ENCODE measurements at regions not wholly inside any gene's neighbourhood (a gene's known extent, or its start where the extent isn't known, plus 50 kb on each side); places are given as distances from the start of the nearest gene placed in this dataset.

DNA sequence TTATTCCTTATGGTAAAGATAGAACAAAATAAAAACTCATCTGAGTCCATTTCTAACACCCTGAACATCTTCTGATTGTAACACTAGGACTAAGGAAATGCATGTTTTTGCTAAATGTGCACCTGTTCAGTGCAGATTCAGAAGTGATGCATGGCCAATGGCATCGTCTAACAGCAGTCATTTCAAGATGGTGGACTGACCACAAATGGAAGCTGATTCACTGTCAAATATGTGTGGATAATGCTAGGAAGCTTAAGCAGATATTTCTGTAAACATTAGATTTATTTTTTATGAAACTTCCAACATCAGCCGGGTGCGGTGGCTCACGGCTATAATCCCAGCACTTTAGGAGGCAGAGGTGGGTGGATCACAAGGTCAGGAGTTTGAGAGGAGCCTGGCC lies 394.8 kb downstream of the SAMD5 start:
- WGBS, 2 donors: 96 to 98% methylated on average over 4 of the region's 4 CpGs
- H3K27me3 ChIP-seq: no peaks in the 10 kb centered on the region
- no peak for ATAC-seq

DNA sequence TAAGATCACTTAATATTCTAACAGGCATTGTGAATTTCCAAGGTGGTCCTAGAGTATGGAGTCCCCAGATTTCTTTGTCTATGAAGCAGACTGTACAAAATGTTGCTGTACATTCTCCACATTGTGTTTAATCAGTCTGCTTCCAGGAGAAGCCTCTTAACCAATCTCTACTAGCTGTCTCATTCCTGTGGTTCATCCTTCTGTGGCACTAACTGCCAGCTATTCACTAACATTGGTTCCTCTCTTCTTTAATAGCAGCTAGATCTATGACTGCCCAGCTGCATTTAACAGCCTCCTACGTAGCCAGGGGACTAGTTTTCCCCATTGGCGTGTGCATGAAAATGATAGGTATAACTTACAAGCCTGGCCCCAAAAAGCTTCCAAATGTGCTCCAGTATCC lies 395.4 kb downstream of the SAMD5 start:
- WGBS, 2 donors: 97% methylated on average over 2 of the region's 2 CpGs
- ATAC-seq (no peak), DNase-seq (no peak)
- Histone ChIP-seq H3K9me3 (no peaks in the 10 kb centered on the region), H3K4me1 (no peaks in the 10 kb centered on the region), H3K4me3 (no peak overlapping the region), H3K27ac (no peak overlapping the region), H3K36me3 (no peaks in the 10 kb centered on the region), H3K27me3 (no peaks in the 10 kb centered on the region)
- intact Hi-C loops (cut with DNase I): no loop called here
- TF ChIP-seq, protein P1, sequence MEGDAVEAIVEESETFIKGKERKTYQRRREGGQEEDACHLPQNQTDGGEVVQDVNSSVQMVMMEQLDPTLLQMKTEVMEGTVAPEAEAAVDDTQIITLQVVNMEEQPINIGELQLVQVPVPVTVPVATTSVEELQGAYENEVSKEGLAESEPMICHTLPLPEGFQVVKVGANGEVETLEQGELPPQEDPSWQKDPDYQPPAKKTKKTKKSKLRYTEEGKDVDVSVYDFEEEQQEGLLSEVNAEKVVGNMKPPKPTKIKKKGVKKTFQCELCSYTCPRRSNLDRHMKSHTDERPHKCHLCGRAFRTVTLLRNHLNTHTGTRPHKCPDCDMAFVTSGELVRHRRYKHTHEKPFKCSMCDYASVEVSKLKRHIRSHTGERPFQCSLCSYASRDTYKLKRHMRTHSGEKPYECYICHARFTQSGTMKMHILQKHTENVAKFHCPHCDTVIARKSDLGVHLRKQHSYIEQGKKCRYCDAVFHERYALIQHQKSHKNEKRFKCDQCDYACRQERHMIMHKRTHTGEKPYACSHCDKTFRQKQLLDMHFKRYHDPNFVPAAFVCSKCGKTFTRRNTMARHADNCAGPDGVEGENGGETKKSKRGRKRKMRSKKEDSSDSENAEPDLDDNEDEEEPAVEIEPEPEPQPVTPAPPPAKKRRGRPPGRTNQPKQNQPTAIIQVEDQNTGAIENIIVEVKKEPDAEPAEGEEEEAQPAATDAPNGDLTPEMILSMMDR (IDR thresholded peaks at IDR 0.05): no peak

More for the DNA sequence above, 394.8 kb downstream of the SAMD5 start:
- no peaks in the 10 kb centered on the region for H3K4me1 ChIP-seq
- no peaks in the 10 kb centered on the region for H3K9me3 ChIP-seq
- H3K4me3 ChIP-seq: no peak overlapping the region
- no peak for DNase-seq
- TF ChIP-seq, protein P1 (IDR thresholded peaks at IDR 0.05): no peak
- no peaks in the 10 kb centered on the region for H3K36me3 ChIP-seq
- intact Hi-C loops (cut with DNase I): no loop called here
- H3K27ac ChIP-seq: no peak overlapping the region

DNA sequence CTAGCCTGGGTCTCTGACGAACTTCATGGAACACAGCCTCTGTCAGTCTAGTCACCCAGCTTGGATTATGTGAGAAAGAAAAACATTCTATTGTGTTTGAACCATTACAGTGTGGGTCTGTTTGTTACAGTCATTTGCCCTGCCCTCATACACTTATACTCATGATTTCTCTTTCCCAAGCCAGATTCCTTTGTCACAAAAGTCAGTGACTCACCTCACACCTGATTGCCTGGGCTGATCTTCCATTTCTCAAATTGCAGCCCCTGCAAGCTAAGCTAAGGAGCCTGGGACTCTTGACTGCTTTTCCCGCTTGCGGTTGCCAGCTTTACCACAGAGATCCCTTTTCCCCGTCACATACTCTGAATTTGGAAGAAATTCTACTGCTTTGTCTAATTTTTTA lies 395.9 kb downstream of the SAMD5 start:
- 91% methylated on average over 4 of the region's 4 CpGs for WGBS, 2 donors
- no peak for ATAC-seq
- Histone ChIP-seq H3K36me3 (no peaks in the 10 kb centered on the region), H3K4me3 (no peak overlapping the region), H3K27ac (no peak overlapping the region), H3K9me3 (no peaks in the 10 kb centered on the region), H3K4me1 (no peaks in the 10 kb centered on the region), H3K27me3 (no peaks in the 10 kb centered on the region)
- TF ChIP-seq, protein P1 (IDR thresholded peaks at IDR 0.05): no peak
- intact Hi-C loops (cut with DNase I): no loop called here
- DNase-seq: no peak

DNA sequence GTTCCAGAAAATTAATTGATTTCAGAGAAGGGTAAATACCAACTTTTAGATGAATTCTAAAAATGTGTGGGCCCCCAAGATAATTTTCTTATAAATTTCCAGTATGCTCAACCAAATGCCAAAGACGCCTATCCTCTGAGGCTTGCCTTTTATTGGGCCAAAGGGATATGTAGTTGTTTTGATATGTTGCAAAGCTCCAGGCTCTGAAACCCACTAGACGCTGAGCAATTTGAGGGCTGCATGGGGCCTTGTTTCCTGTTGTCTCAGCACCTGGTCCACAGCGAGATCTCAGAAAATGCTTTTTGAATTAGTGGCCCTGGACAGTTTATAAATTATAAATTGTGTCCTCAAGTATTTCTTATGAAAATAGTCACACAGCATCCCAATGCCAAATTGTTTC lies 397.2 kb downstream of the SAMD5 start:
- TF ChIP-seq, protein P1 (IDR thresholded peaks at IDR 0.05): no peak
- 80 to 89% methylated on average over 3 of the region's 3 CpGs for WGBS, 2 donors

More for the DNA sequence above, 397.2 kb downstream of the SAMD5 start:
- H3K9me3 ChIP-seq: no peaks in the 10 kb centered on the region
- H3K27ac ChIP-seq: no peak overlapping the region
- H3K4me3 ChIP-seq: no peak overlapping the region
- H3K4me1 ChIP-seq: no peaks in the 10 kb centered on the region
- DNase-seq (no peak), ATAC-seq (no peak)
- no peaks in the 10 kb centered on the region for H3K27me3 ChIP-seq
- intact Hi-C loops (cut with DNase I): loop anchor here in 1 of 10 donors (5.0 kb wide), 1 partner anchor 1748 kb away; no protein-coding TSS in a partner anchor
- no peaks in the 10 kb centered on the region for H3K36me3 ChIP-seq

Measured in heart right ventricle (tissue), 16 donors.